GM12878 (cell line): ENCODE measurements at regions not wholly inside any gene's neighbourhood (a gene's known extent, or its start where the extent isn't known, plus 50 kb on each side); places are given as distances from the start of the nearest gene placed in this dataset.

Source experiments
- BRCA1 ChIP-seq: IDR thresholded peaks from 2 replicates; pipeline ENCODE4 v1.6.1; 2011; ENCODE audit warnings: low read depth, low read length, improper control_type of control experiment
- CTCF ChIP-seq, 3 experiments: IDR thresholded peaks in 2 of 3; conservative IDR thresholded peaks in 1 of 3; 2 replicates each; pipeline ENCODE4 v1.5.1; 2011; ENCODE audit warnings: low read depth in 3 of 3, low read length in 3 of 3, mild to moderate bottlenecking in 3 of 3, control low read depth in 2 of 3, moderate library complexity in 2 of 3, inconsistent platforms in 1 of 3, mixed read lengths in 1 of 3; ENCODE audit not compliant: control insufficient read depth in 2 of 3, insufficient read depth in 1 of 3; ENCODE audit errors: extremely low read depth in 1 of 3
- ESRRA ChIP-seq: IDR thresholded peaks from 2 replicates; pipeline ENCODE4 v1.6.1; 2012; ENCODE audit warnings: mild to moderate bottlenecking, low read length, improper control_type of control experiment
- FOXM1 ChIP-seq: IDR thresholded peaks from 2 replicates; pipeline ENCODE4 v1.6.1; 2012; ENCODE audit warnings: low read depth, mild to moderate bottlenecking, inconsistent platforms, low read length, moderate library complexity
- NRF1 ChIP-seq: conservative IDR thresholded peaks from 2 replicates; pipeline ENCODE4 v1.6.1; 2011; ENCODE audit warnings: mild to moderate bottlenecking, low read depth, low read length, improper control_type of control experiment
- POLR2A ChIP-seq: IDR thresholded peaks from 2 replicates; pipeline ENCODE4 v1.6.1; 2011; ENCODE audit warnings: low read depth, mild to moderate bottlenecking, low read length
- POLR2AphosphoS5 ChIP-seq: IDR thresholded peaks from 2 replicates; pipeline ENCODE4 v1.6.1; 2011; ENCODE audit warnings: mild to moderate bottlenecking, low read length, inconsistent platforms
- RAD51 ChIP-seq: fragments of 450-650 bp; IDR thresholded peaks from 2 replicates; pipeline ENCODE4 v1.6.1; 2016; ENCODE audit warnings: moderate library complexity, mild to moderate bottlenecking, inconsistent platforms
- RUNX3 ChIP-seq: IDR thresholded peaks from 2 replicates; pipeline ENCODE4 v1.6.1; 2012; ENCODE audit warnings: low read length, inconsistent platforms
- STAT3 ChIP-seq: IDR thresholded peaks from 2 replicates; pipeline ENCODE4 v1.6.1; 2011; ENCODE audit warnings: low read depth, low read length, improper control_type of control experiment
- SUPT20H ChIP-seq: IDR thresholded peaks from 2 replicates; pipeline ENCODE4 v1.6.1; 2011; ENCODE audit warnings: low read depth, mild to moderate bottlenecking, low read length, moderate library complexity, borderline replicate concordance; ENCODE audit not compliant: control insufficient read depth
- TAF1 ChIP-seq: IDR thresholded peaks from 2 replicates; pipeline ENCODE4 v1.6.1; 2011; ENCODE audit warnings: mild to moderate bottlenecking, low read depth, low read length, borderline replicate concordance
- USF1 ChIP-seq: IDR thresholded peaks from 2 replicates; pipeline ENCODE4 v1.6.1; 2011; ENCODE audit warnings: borderline replicate concordance, low read depth, mild to moderate bottlenecking, moderate library complexity, mixed read lengths, low read length; ENCODE audit not compliant: insufficient read depth; ENCODE audit errors: extremely low read length

- TF ChIP-seq FOXM1 (no peak), RUNX3 (no peak), TAF1 (no peak), SUPT20H (no peak), RAD51 (no peak), USF1 (no peak), POLR2AphosphoS5 (no peak), BRCA1 (no peak), POLR2A (no peak), CTCF (IDR thresholded peaks at IDR 0.05 in 2 of 3, conservative IDR thresholded peaks at IDR 0.05 in 1 of 3; ENCODE audit: control insufficient read depth in 2 of 3, extremely low read depth in 1 of 3, insufficient read depth in 1 of 3, low read depth in 3 of 3, low read length in 3 of 3) (no peak), STAT3 (no peak), ESRRA (no peak), NRF1 (no peak)
These were observed 89.7 kb upstream of the HMCN1 start for GRCh38 chr1:185644531-185644930.
